ENCODE measurements at regions not wholly inside any gene's neighbourhood (a gene's known extent, or its start where the extent isn't known, plus 50 kb on each side); places are given as distances from the start of the nearest gene placed in this dataset.

- no peaks in the 10 kb centered on the region for H3K9me3 Mint-ChIP-seq (ENCODE audit: unreplicated experiment)
- no peak overlapping the region for H3K4me3 Mint-ChIP-seq (ENCODE audit: unreplicated experiment)
- DNase-seq (ENCODE audit: unreplicated experiment): no peak
- H3K27ac Mint-ChIP-seq (ENCODE audit: low read depth, unreplicated experiment): no peak overlapping the region
- no peaks in the 10 kb centered on the region for H3K27me3 Mint-ChIP-seq (ENCODE audit: insufficient read depth, unreplicated experiment)
- ChIA-PET POLR2A (interaction anchor here (0.7 kb wide), 1 partner anchor 24 kb away, joined by 3 read pairs; no protein-coding TSS in a partner anchor), CTCF (interaction anchor here (0.6 to 1.1 kb wide), 4 partner anchors 100 to 168 kb away, joined by 3 to 4 read pairs (median 3); no protein-coding TSS in a partner anchor)
- intact Hi-C loops (cut with micrococcal nuclease): no loop called here
- H3K4me1 Mint-ChIP-seq (ENCODE audit: insufficient read depth, unreplicated experiment): no peaks in the 10 kb centered on the region
- TF ChIP-seq, protein P1, sequence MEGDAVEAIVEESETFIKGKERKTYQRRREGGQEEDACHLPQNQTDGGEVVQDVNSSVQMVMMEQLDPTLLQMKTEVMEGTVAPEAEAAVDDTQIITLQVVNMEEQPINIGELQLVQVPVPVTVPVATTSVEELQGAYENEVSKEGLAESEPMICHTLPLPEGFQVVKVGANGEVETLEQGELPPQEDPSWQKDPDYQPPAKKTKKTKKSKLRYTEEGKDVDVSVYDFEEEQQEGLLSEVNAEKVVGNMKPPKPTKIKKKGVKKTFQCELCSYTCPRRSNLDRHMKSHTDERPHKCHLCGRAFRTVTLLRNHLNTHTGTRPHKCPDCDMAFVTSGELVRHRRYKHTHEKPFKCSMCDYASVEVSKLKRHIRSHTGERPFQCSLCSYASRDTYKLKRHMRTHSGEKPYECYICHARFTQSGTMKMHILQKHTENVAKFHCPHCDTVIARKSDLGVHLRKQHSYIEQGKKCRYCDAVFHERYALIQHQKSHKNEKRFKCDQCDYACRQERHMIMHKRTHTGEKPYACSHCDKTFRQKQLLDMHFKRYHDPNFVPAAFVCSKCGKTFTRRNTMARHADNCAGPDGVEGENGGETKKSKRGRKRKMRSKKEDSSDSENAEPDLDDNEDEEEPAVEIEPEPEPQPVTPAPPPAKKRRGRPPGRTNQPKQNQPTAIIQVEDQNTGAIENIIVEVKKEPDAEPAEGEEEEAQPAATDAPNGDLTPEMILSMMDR (IDR thresholded peaks at IDR 0.05; ENCODE audit: unreplicated experiment): no peak
- H3K36me3 Mint-ChIP-seq (ENCODE audit: insufficient read depth, unreplicated experiment): no peaks in the 10 kb centered on the region
- no TSS peak for BruUV-seq (replicated peaks)
Measured at GRCh38 chr5:168214071-168214470, 77.4 kb upstream of the WWC1 start.

DNA sequence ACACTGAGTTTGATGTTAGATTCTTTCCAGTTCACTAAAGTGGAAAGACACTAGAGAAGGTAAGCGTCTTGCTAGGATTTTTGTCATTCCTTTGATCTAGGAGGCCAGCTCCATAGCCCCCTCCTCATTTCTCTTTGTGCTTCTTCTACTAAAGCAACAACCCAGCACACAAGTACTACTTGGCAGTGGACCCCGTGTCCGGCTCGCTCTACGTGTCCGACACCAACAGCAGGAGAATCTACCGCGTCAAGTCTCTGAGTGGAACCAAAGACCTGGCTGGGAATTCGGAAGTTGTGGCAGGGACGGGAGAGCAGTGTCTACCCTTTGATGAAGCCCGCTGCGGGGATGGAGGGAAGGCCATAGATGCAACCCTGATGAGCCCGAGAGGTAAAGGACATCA is 76.6 kb upstream of the WWC1 start:
- ChIA-PET POLR2A (no interaction called here), CTCF (interaction anchor here (0.6 to 1.1 kb wide), 6 partner anchors 11 to 649 kb away, joined by 3 read pairs; no protein-coding TSS in a partner anchor)
- no peak for DNase-seq (ENCODE audit: unreplicated experiment)
- no peaks in the 10 kb centered on the region for H3K9me3 Mint-ChIP-seq (ENCODE audit: unreplicated experiment)
- H3K27ac Mint-ChIP-seq (ENCODE audit: low read depth, unreplicated experiment): no peak overlapping the region
- H3K4me1 Mint-ChIP-seq (ENCODE audit: insufficient read depth, unreplicated experiment): no peaks in the 10 kb centered on the region
- TF ChIP-seq, protein P1 (IDR thresholded peaks at IDR 0.05; ENCODE audit: unreplicated experiment): no peak
- intact Hi-C loops (cut with micrococcal nuclease): no loop called here
- H3K36me3 Mint-ChIP-seq (ENCODE audit: insufficient read depth, unreplicated experiment): no peaks in the 10 kb centered on the region
- H3K4me3 Mint-ChIP-seq (ENCODE audit: unreplicated experiment): no peak overlapping the region
- no peaks in the 10 kb centered on the region for H3K27me3 Mint-ChIP-seq (ENCODE audit: insufficient read depth, unreplicated experiment)
- BruUV-seq (replicated peaks): no TSS peak

GRCh38 chr5:168215646-168216045 is 75.8 kb upstream of the WWC1 start:
- Mint-ChIP-seq H3K4me3 (ENCODE audit: unreplicated experiment) (no peak overlapping the region), H3K9me3 (ENCODE audit: unreplicated experiment) (no peaks in the 10 kb centered on the region), H3K27me3 (ENCODE audit: insufficient read depth, unreplicated experiment) (no peaks in the 10 kb centered on the region), H3K27ac (ENCODE audit: low read depth, unreplicated experiment) (no peak overlapping the region), H3K4me1 (ENCODE audit: insufficient read depth, unreplicated experiment) (no peaks in the 10 kb centered on the region), H3K36me3 (ENCODE audit: insufficient read depth, unreplicated experiment) (no peaks in the 10 kb centered on the region)
- TF ChIP-seq, protein P1 (IDR thresholded peaks at IDR 0.05; ENCODE audit: unreplicated experiment): no peak
- intact Hi-C loops (cut with micrococcal nuclease): no loop called here
- POLR2A ChIA-PET: no interaction called here
- BruUV-seq (replicated peaks): no TSS peak
- CTCF ChIA-PET: interaction anchor here (0.6 to 5.3 kb wide), 4 partner anchors 10 to 638 kb away, joined by 3 to 42 read pairs (median 4); no protein-coding TSS in a partner anchor
- no peak for DNase-seq (ENCODE audit: unreplicated experiment)

DNA sequence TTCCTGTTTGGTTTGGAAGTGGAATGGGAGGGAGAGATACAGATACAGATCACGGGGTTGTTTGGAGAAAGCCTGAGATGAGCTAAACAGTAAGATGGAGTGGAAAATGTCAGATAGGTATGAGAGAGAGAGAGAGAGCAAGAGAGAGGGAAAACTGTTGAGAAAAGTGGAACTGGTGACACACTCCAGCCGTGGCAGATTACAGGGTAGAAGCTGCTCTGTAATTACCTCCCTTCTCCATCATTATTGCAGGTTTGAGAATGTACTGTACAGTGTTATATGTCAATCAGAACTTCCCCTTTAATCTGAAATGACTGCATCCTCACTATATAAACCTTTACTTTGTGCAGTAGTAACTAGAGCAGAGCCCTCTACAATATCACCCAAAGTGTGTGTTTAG is 74.5 kb upstream of the WWC1 start:
- no peak overlapping the region for H3K27ac Mint-ChIP-seq (ENCODE audit: low read depth, unreplicated experiment)
- BruUV-seq (replicated peaks): no TSS peak
- peaks cover 4% of the 10 kb centered on the region for H3K27me3 Mint-ChIP-seq (ENCODE audit: insufficient read depth, unreplicated experiment)
- no peaks in the 10 kb centered on the region for H3K4me1 Mint-ChIP-seq (ENCODE audit: insufficient read depth, unreplicated experiment)
- H3K4me3 Mint-ChIP-seq (ENCODE audit: unreplicated experiment): no peak overlapping the region
- POLR2A ChIA-PET: interaction anchor here (1.1 kb wide), 1 partner anchor 185 kb away, joined by 3 read pairs; no protein-coding TSS in a partner anchor
- H3K36me3 Mint-ChIP-seq (ENCODE audit: insufficient read depth, unreplicated experiment): no peaks in the 10 kb centered on the region
- no peaks in the 10 kb centered on the region for H3K9me3 Mint-ChIP-seq (ENCODE audit: unreplicated experiment)
- CTCF ChIA-PET: interaction anchor here (0.6 to 5.3 kb wide), 8 partner anchors 10 to 1103 kb away, joined by 3 to 42 read pairs (median 4); no protein-coding TSS in a partner anchor
- no peak for DNase-seq (ENCODE audit: unreplicated experiment)
- TF ChIP-seq, protein P1 (IDR thresholded peaks at IDR 0.05; ENCODE audit: unreplicated experiment): no peak
- intact Hi-C loops (cut with micrococcal nuclease): no loop called here

Measured in MCF 10A (cell line).